GM18502 (cell line): ENCODE measurements at regions not wholly inside any gene's neighbourhood (a gene's known extent, or its start where the extent isn't known, plus 50 kb on each side); places are given as distances from the start of the nearest gene placed in this dataset.

Experiments used
- ATAC-seq: cut with Tn5 transposase; IDR thresholded peaks from one replicate; pipeline ENCODE4 v1.9.1; 2021; ENCODE audit warnings: mild to moderate bottlenecking; ENCODE audit not compliant: unreplicated experiment, poor library complexity

- no peak for ATAC-seq
Observed at GRCh38 chr1:217228689-217229088, 402.2 kb downstream of the GPATCH2 start.

DNA sequence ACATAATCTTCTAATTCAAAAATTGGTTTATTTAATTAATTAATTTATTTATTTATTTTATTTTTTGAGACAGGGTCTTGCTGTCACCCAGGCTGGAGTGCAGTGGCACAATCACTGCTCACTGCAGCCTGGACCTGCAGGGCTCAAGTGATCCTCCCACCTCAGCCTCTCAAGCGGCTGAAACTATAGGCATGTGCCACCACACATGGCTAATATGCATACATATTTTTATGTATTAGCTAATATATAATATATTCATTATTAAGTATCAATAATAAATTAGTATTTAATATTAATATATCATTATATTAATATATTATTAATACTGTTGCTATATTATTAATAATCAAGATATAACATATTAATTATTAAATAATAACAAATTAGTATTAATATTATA, 406.7 kb downstream of the GPATCH2 start:
- ATAC-seq, result no peak

- ATAC-seq, result no peak
Observed at GRCh38 chr1:217214551-217214950, 416.3 kb downstream of the GPATCH2 start.

DNA sequence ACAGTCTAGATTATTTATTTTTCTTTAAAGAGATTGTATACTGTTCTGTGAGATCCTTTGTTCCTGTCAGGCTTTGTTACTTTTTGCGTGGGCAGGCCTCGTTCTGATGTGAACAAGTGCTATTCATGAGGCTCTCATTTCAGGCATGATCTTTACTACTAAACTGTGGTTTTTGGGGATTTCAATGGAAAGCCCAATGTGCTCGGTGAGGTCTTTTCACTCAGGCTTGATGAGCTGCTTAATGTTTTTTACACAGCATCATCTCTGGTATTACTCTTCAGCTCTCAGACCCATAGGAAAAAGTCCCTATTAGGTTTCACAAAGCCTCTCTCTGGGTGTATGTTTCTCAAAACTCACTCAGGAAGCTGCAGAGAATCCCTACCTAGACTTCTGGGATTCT, 419.4 kb downstream of the GPATCH2 start:
- peak; percentile 81 for ATAC-seq

DNA sequence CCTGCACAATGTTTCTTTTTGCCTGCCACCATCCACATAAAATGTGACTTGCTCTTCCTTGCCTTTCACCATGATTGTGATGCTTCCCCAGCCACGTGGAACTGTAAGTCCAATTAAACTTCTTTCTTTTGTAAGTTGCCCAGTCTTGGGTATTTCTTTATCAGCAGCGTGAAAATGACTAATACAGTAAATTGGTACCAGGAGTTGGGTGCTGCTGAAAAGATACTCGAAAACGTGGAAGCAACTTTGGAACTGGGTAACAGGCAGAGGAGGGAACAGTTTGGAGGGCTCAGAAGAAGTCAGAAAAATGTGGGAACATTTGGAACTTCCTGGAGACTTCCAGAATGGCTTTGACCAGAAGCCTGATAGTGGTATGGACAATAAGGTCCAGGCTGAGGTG, 425.3 kb downstream of the GPATCH2 start:
- no peak for ATAC-seq

DNA sequence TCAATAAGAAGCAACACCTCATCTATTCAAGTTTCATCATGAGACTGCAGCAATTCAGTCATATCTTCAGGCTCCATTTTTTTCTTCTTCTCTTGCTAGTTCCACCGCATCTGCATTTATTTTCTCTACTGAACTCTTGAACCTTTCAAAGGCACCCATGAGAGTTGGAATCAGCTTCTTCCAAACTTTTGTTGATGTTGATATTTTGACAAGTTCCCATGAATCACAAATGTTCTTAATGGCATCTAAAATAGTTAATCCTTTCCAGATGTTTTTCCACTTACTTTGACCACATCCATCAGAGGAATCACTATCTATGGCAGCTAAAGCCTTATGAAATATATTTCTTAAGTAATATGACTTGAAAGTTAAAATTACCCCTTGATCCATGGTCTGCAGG, 434.3 kb downstream of the GPATCH2 start:
- ATAC-seq, result no peak

DNA sequence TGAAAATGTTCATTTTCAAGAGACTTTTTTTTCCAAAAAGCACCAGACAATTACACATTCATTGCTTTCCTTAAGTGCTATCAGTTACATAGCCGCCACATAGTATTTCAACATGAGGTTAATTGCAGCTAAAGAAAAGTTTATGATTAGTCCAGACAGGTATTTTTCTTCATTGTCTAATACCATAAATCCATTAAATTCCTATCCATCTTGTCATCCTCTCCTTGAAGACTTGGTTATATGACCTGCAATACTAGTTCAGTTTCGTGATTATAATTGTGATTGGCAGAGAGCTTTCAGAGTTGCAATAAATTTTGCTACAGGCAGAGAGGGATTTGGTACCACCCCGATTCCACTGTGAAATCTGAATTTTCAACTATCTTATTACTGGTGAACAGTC, 437.7 kb downstream of the GPATCH2 start:
- no peak for ATAC-seq

- ATAC-seq, result no peak
Observed at GRCh38 chr1:217191441-217191840, 439.4 kb downstream of the GPATCH2 start.

GRCh38 chr1:217190359-217190758, 440.5 kb downstream of the GPATCH2 start:
- ATAC-seq, result no peak

DNA sequence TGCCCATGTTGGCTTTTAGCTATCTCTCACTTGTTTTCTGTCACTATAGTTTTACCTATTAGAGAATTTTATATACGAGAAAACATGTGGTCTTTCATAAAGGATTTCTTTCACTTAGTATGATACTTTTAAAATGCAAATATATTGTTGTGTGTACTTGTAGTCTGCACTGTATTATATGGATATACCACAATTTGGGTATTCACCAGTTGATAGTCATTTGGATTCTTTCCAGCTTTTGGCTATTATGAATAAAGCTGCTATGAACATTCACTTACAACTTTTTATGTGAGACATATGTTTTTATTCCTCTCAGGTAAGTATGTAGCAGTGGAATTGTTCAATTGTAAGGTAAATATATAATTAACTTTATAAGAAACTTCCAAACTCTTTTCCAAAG, 441.5 kb downstream of the GPATCH2 start:
- no peak for ATAC-seq

- ATAC-seq, result no peak
Observed at GRCh38 chr1:217188280-217189237, 442.3 kb downstream of the GPATCH2 start.

DNA sequence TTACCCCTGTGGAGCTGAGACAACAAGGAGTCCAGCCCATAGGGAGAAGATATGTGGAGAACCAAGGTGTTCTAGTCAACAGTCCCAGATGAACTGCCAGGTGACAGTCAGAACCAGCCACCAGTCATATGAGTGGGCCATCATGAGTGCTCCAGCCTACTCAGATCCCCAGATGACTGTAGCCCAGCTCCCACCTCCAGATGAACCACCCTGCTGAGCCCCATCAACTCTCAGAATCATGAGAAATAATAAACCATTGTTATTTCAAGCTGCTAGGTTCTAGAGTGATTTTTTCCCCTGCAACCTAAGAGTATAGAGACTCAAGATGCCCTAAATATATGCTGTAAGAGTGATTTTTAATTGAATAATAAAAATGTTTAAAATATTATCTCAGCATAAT, 444.2 kb downstream of the GPATCH2 start:
- no peak for ATAC-seq

GRCh38 chr1:217184854-217185253, 446.0 kb downstream of the GPATCH2 start:
- no peak for ATAC-seq

DNA sequence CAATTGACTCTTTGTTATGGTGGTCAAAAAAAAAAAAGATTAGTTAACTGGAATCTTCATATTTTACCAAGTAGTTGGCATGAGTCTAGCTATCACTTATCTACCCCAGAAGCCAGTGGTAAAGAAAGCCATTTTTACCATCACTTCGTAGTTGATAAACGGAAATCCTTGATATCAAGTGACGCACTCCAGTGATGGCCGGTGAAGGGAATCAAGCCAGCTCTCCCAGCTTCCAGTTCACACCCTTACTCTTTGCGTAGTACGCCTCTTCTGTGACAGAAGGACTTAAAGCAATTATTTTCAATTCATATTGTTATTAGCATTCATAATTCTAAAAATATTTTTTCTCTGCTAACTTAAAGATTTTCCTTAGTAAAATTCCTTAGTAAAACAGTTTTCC, 447.9 kb downstream of the GPATCH2 start:
- no peak for ATAC-seq

- ATAC-seq, result no peak
Observed at GRCh38 chr1:217181756-217182155, 449.1 kb downstream of the GPATCH2 start.

DNA sequence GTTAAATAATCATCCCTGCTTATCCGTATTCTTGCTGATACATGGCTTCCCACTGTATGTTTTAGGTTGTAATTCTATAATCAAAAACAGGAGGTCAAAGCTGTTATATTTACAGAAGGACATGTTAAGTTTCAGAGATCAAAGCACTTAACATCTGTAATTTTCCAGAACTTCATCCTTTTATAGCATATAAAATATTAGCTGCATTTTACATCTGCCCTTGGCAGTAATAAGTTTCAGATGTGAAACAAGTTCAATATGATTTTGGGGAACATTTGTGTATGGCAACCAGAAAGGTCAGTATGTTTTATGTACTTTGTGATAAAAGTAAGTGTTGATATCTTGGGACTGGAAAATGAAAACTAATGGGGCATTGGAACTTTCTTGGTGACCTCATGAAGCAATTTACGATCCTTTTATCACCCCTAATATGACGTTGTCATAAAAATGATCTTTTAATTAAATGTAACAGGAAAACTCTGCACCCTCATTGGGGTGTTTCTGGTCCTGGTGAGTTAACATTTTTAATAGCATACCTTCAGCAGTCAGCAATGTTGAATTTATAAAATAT, 449.6 kb downstream of the GPATCH2 start:
- no peak for ATAC-seq

DNA sequence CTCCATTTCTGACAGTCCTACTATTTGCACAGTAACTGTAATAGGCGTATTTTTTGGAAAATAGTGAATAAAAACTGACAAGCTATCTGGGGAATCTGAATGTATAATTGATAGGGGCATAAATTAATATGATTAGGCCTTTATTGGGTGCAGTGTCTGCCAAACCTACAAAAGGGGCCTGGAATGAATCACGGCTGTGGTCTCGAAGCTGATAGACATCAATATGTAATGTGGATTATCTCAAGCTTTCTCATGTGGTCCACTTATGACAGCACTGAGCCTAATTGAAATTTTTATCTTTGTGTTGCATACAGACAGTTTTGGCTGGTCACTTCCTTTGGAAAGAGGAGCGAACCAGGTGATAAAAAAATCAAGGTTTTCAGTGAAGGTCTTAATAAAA, 450.4 kb downstream of the GPATCH2 start:
- ATAC-seq, result no peak

GRCh38 chr1:217164403-217164802, 441.2 kb upstream of the ESRRG start:
- ATAC-seq, result no peak

DNA sequence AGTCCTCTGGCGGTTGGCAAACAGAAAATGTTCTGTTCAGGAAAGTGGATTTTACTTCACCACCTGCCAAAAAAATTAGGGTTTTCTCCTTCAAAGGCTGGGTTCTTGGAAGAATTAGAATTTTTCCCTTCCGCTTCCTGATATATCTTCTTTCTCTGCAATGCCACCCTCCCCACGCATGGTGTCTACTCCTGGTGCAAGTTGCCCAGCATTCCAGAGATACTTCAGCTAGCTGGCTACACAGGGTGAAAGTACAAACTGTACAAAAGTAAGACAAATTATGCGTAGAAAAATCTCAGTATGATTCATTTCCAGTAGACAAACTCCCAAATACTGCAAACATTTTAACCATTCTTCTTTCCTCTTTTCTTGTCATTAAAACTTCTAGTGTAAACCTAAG, 430.1 kb upstream of the ESRRG start:
- no peak for ATAC-seq

DNA sequence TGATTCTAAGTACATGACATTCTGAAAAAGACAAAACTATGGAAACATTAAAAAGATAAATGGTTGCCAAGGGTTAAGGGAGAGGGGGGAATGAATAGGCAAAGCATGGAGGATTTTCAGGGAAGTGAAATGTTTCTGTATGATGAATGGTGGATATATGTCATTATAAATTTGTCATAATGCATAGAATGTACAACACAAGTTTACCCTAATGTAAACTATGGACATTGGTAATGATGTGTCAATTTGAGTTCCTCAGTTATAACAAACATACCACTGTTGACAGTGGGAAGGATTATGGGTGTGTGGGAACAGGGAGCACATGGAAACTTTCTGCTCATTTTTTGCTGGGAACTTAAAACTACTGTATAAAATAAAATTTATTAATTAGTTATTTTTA, 427.1 kb upstream of the ESRRG start:
- no peak for ATAC-seq

DNA sequence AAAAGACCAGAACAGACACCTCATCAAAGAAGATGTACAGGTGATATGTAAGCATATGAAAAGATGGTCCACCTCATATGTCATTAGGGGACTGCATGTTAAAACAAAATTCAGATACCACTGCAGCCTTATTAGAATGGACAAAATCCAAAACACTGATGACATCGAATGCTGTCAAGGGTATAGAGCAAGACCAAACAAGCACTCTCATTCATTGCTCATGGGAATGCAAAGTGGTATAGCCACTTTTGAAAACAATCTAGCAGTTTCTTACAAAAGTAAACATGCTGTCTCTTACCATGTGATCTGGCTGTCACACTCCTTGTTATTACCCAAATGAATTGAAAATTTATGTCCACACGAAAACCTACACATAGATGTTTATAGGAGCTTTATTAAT, 426.6 kb upstream of the ESRRG start:
- no peak for ATAC-seq

GRCh38 chr1:217141711-217142110, 418.5 kb upstream of the ESRRG start:
- no peak for ATAC-seq
